Thymus (tissue), 11 donors: ENCODE measurements at regions not wholly inside any gene's neighbourhood (a gene's known extent, or its start where the extent isn't known, plus 50 kb on each side); places are given as distances from the start of the nearest gene placed in this dataset.

Experiments
- DNase-seq, 9 donors: peaks; one replicate each; pipeline ENCODE4 v3.0.0-alpha.2; 2013; ENCODE audit warnings: low spot score in 9 of 9, low read depth in 6 of 9, missing footprints in 1 of 9
- H3K27ac ChIP-seq, 2 donors: one replicate each; pipeline ENCODE4 v1.5.1; 2013; ENCODE audit warnings: control low read depth in 1 of 2, low read depth in 1 of 2, low read length in 1 of 2, mild to moderate bottlenecking in 1 of 2, moderate library complexity in 1 of 2
- H3K27me3 ChIP-seq, 2 donors: one replicate each; pipeline ENCODE4 v1.5.1; 2013; ENCODE audit warnings: low read length in 1 of 2; ENCODE audit not compliant: control insufficient read depth in 2 of 2, insufficient read depth in 1 of 2
- H3K36me3 ChIP-seq, 2 donors: one replicate each; pipeline ENCODE4 v1.5.1; 2013; ENCODE audit warnings: low read length in 1 of 2, mild to moderate bottlenecking in 1 of 2, moderate library complexity in 1 of 2; ENCODE audit not compliant: control insufficient read depth in 2 of 2, insufficient read depth in 2 of 2
- H3K4me1 ChIP-seq, 2 donors: one replicate each; pipeline ENCODE4 v1.5.1; 2013; ENCODE audit warnings: low read length in 2 of 2; ENCODE audit not compliant: control insufficient read depth in 2 of 2, insufficient read depth in 2 of 2
- H3K4me3 ChIP-seq, 2 donors: one replicate each; pipeline ENCODE4 v1.5.1; 2013; ENCODE audit warnings: low read length in 2 of 2, control low read depth in 1 of 2, mild to moderate bottlenecking in 1 of 2
- H3K9me3 ChIP-seq, 2 donors: one replicate each; pipeline ENCODE4 v1.5.1; 2013; ENCODE audit warnings: low read length in 1 of 2, mild to moderate bottlenecking in 1 of 2; ENCODE audit not compliant: control insufficient read depth in 2 of 2, insufficient read depth in 1 of 2
- WGBS: extraction: QIAGEN DNeasy Blood & Tissue Kit; methylation state at CpG from one replicate; pipeline ENCODE4 v1.1.7; 2013; 5-methylcytosine and 5-hydroxymethylcytosine counted together
- donor health status: healthy.

DNA sequence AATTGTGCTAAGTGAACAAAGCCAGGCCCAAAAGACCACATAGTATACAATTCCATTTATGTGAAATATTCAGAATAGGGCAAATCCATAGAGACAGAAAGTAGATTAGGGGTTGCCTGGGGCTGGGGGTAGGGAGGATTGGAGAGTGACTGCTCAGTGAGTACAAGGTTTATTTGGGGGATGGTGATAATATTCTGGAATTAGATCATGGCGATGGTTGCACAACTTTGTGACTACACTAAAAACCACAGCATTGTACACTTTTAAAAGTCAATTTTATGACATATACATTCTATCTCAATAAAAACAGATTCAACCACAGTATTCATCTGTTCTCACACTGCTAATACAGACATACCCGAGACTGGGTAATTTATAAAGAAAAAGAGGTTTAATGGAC lies 68.7 kb upstream of the MAP1LC3B2 start:
- Histone ChIP-seq H3K4me1 (peaks cover 0 to 3% of the 10 kb centered on the region in 2 donors), H3K4me3 (no peak overlapping the region), H3K27me3 (no peaks in the 10 kb centered on the region), H3K36me3 (no peaks in the 10 kb centered on the region), H3K9me3 (peaks cover 0 to 5% of the 10 kb centered on the region in 2 donors), H3K27ac (no peak overlapping the region)
- no peak for DNase-seq
- 97% methylated on average over 2 of the region's 2 CpGs for WGBS

GRCh38 chr12:116492703-116493324 lies 66.4 kb upstream of the MAP1LC3B2 start:
- H3K27ac ChIP-seq = no peak overlapping the region

GRCh38 chr12:116495260-116495659 lies 63.9 kb upstream of the MAP1LC3B2 start:
- peaks cover 0 to 3% of the 10 kb centered on the region in 2 donors for H3K4me1 ChIP-seq
- no peaks in the 10 kb centered on the region for H3K9me3 ChIP-seq
- 97% methylated on average over 2 of the region's 2 CpGs for WGBS
- no peak overlapping the region for H3K27ac ChIP-seq
- H3K36me3 ChIP-seq = no peaks in the 10 kb centered on the region
- H3K27me3 ChIP-seq = no peaks in the 10 kb centered on the region
- no peak for DNase-seq
- no peak overlapping the region for H3K4me3 ChIP-seq

More at GRCh38 chr12:116492703-116493324, 66.4 kb upstream of the MAP1LC3B2 start:
- Histone ChIP-seq H3K4me3 (no peak overlapping the region), H3K27me3 (no peaks in the 10 kb centered on the region), H3K4me1 (peaks cover 0 to 3% of the 10 kb centered on the region in 2 donors), H3K9me3 (peaks cover 0 to under 1% of the 10 kb centered on the region in 2 donors), H3K36me3 (no peaks in the 10 kb centered on the region)
- DNase-seq = peak in 1 of 9 donors; percentile 31
- WGBS = 92% methylated on average over 8 of the region's 8 CpGs

GRCh38 chr12:116497051-116497591 lies 62.1 kb upstream of the MAP1LC3B2 start:
- Histone ChIP-seq H3K27me3 (no peaks in the 10 kb centered on the region), H3K36me3 (no peaks in the 10 kb centered on the region), H3K27ac (no peak overlapping the region), H3K9me3 (no peaks in the 10 kb centered on the region), H3K4me1 (no peaks in the 10 kb centered on the region), H3K4me3 (no peak overlapping the region)
- DNase-seq = no peak
- WGBS = 93% methylated on average over 15 of the region's 15 CpGs

GRCh38 chr12:116498471-116498870 lies 60.7 kb upstream of the MAP1LC3B2 start:
- H3K27ac ChIP-seq = no peak overlapping the region
- no peaks in the 10 kb centered on the region for H3K4me1 ChIP-seq
- DNase-seq = no peak
- WGBS = 95% methylated on average over 1 of the region's 1 CpG
- H3K36me3 ChIP-seq = no peaks in the 10 kb centered on the region
- no peak overlapping the region for H3K4me3 ChIP-seq
- H3K9me3 ChIP-seq = no peaks in the 10 kb centered on the region
- no peaks in the 10 kb centered on the region for H3K27me3 ChIP-seq

DNA sequence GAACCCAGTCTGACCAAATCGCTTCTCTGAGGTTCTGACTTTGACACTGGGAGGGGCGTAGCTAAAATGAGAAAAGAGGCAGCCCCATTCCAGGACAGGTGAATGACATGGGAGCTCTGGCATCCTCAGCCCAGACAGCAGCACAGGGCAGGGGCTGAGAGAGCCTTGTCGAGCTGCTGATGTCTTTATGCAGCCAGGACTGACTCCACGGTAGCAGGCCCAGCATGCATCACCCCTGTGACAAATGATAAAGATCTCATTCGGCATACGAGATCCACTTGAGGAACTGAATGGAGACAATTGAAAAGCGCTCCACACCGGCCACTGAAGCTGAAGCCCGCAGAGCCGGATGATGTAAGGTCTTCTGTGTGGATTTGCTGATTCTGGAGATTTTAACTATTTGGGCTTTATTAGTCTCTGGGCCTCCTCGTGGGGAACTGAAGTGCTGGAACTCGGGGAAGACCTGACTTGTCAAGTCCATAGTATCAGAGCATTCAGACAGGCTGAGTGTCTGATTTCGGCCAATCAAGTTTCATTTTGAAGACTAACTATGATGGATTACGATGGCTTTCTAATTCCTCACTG lies 56.9 kb upstream of the MAP1LC3B2 start:
- Histone ChIP-seq H3K27me3 (peaks cover 0 to 6% of the 10 kb centered on the region in 2 donors), H3K9me3 (no peaks in the 10 kb centered on the region), H3K36me3 (no peaks in the 10 kb centered on the region), H3K4me1 (peaks cover 0 to 7% of the 10 kb centered on the region in 2 donors), H3K27ac (no peak overlapping the region), H3K4me3 (no peak overlapping the region)
- 91% methylated on average over 14 of the region's 14 CpGs for WGBS
- no peak for DNase-seq

DNA sequence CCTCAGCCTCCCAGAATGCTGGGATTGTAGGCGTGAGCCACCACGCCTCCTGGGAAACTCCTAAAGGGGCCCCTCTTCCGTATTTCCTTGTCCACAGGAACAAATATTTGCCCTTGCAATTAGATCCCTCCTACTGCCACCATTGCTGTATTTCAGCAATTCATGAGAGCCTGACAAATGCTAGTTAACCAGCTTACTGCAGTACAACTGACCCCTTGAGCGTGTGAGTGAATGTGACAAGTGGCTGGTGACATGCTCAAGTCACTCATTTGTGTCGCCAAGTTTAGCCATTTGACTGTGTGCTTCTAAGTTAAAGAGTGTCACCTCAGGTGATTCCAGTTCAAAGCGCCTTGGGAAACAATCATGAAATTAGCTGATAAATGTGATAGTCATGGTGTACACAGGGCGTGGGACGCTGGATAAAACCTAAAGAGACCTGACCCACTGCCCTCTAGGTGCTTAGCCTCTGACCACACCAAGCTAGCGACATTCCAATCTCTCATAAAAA lies 56.1 kb upstream of the MAP1LC3B2 start:
- no peak overlapping the region for H3K27ac ChIP-seq
- H3K36me3 ChIP-seq = no peaks in the 10 kb centered on the region
- H3K27me3 ChIP-seq = peaks cover 0 to 14% of the 10 kb centered on the region in 2 donors
- H3K4me1 ChIP-seq = peaks cover 0 to 11% of the 10 kb centered on the region in 2 donors
- over 99% methylated on average over 9 of the region's 9 CpGs for WGBS
- no peak for DNase-seq
- no peaks in the 10 kb centered on the region for H3K9me3 ChIP-seq
- no peak overlapping the region for H3K4me3 ChIP-seq

DNA sequence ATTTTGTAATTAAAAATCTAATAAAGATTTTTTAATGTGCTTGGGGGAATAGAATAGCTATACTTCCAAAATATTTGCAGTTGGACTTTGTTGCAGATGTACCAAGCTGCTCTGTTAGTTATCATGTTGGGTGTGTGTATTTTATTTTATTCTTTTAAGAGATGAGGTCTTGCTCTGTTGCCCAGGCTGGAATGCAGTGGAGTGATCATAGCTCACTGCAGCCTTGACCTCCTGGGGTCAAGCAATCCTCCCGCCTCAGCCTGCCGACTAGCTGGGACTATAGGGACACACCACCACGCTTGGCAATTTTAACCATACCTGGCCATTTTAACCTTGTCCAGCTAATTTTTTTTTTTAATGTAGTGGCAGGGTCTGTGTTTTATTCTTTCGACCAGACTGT lies 54.7 kb upstream of the MAP1LC3B2 start:
- H3K27me3 ChIP-seq = peaks cover 0 to 23% of the 10 kb centered on the region in 2 donors
- DNase-seq = no peak
- no peaks in the 10 kb centered on the region for H3K36me3 ChIP-seq
- no peak overlapping the region for H3K4me3 ChIP-seq
- H3K9me3 ChIP-seq = no peaks in the 10 kb centered on the region
- H3K27ac ChIP-seq = no peak overlapping the region
- peaks cover 0 to 20% of the 10 kb centered on the region in 2 donors for H3K4me1 ChIP-seq
- WGBS = 96% methylated on average over 4 of the region's 4 CpGs

DNA sequence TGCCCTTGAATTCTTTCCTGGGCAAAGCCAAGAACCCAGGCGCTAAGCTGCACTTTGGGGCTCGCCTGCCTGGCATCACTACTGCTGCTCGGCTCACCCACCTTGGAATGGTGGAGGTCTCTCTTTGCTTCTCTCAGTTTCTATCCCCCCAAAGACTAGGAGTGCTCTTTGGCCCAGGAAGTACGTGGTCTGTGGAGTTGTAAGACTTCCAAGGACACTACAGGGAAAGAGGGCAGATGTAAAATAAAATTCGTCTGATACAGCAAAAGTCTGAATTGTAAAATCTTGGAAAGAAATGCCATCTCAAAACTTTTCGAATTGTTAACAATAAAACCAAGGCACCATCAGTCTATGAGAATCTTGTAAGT lies 52.5 kb upstream of the MAP1LC3B2 start:
- Histone ChIP-seq H3K27ac (peak overlapping the region in 1 of 2 donors; percentile 61), H3K9me3 (no peaks in the 10 kb centered on the region), H3K27me3 (peaks cover 0 to 23% of the 10 kb centered on the region in 2 donors), H3K4me1 (peaks cover 0 to 20% of the 10 kb centered on the region in 2 donors), H3K36me3 (no peaks in the 10 kb centered on the region), H3K4me3 (no peak overlapping the region)
- DNase-seq = no peak
- 97% methylated on average over 6 of the region's 6 CpGs for WGBS
